Stomach (tissue), 4 donors: ENCODE measurements at regions not wholly inside any gene's neighbourhood (a gene's known extent, or its start where the extent isn't known, plus 50 kb on each side); places are given as distances from the start of the nearest gene placed in this dataset.

Experiments
- EP300 ChIP-seq: sonication (generic); formaldehyde crosslinking; IDR thresholded peaks from one replicate; pipeline ENCODE4 v1.6.1; 2017; ENCODE audit warnings: antibody characterized with exemption
- POLR2A ChIP-seq, 4 donors: fragments of 450-650 bp; IDR thresholded peaks; one replicate each; pipeline ENCODE4 v1.6.1; 2016; ENCODE audit warnings: antibody characterized with exemption in 4 of 4, control low read depth in 2 of 4, mild to moderate bottlenecking in 1 of 4, moderate library complexity in 1 of 4
- TF ChIP-seq, protein P1 (sequence below), 7 experiments: fragments of 450-650 bp in 4 of 7; fragments of 200-600 bp in 3 of 7; sonication (generic) in 3 of 7; IDR thresholded peaks; one replicate each; pipeline ENCODE4 v1.5.1; 2016 to 2019; ENCODE audit warnings: antibody characterized with exemption in 7 of 7, control low read depth in 2 of 7, mild to moderate bottlenecking in 1 of 7

DNA sequence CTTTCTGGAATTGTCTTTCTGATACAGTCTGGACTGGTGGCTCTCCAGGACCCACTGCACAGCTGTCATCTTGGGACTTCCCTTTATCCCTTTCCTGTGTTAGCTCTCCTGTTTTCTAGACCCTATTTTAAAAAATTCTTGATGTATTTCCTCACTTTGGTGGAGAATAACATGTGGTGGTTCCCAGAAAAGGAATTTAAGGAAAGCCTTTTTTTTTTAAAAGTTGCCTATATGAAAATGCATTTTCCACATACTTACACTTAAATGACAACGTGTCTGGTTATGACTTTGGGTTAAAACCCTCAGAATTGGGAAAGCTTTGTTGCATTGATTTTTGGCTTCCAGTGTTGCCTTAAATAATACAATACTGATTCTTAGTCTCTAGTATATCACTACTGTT, 400.7 kb downstream of the TMEM135 start:
- TF ChIP-seq, protein P1, sequence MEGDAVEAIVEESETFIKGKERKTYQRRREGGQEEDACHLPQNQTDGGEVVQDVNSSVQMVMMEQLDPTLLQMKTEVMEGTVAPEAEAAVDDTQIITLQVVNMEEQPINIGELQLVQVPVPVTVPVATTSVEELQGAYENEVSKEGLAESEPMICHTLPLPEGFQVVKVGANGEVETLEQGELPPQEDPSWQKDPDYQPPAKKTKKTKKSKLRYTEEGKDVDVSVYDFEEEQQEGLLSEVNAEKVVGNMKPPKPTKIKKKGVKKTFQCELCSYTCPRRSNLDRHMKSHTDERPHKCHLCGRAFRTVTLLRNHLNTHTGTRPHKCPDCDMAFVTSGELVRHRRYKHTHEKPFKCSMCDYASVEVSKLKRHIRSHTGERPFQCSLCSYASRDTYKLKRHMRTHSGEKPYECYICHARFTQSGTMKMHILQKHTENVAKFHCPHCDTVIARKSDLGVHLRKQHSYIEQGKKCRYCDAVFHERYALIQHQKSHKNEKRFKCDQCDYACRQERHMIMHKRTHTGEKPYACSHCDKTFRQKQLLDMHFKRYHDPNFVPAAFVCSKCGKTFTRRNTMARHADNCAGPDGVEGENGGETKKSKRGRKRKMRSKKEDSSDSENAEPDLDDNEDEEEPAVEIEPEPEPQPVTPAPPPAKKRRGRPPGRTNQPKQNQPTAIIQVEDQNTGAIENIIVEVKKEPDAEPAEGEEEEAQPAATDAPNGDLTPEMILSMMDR (IDR thresholded peaks at IDR 0.05): no peak
- no peak for TF ChIP-seq EP300
- no peak for TF ChIP-seq POLR2A (IDR thresholded peaks at IDR 0.05)
